DMS53 treated with DMSO at 0.1 percent for 48 hours (cell line): ENCODE measurements at regions not wholly inside any gene's neighbourhood (a gene's known extent, or its start where the extent isn't known, plus 50 kb on each side); places are given as distances from the start of the nearest gene placed in this dataset.

Source experiments
- DNase-seq: peaks from one replicate; lab custom pipeline; 2025; ENCODE audit not compliant: unreplicated experiment; lab: John Stamatoyannopoulos, UW

- no peak for DNase-seq
Measured at GRCh38 chr12:78403681-78404080, 460.9 kb upstream of the SYT1 start.

GRCh38 chr12:78406213-78406612, 458.4 kb upstream of the SYT1 start:
- no peak for DNase-seq

GRCh38 chr12:78406828-78407227, 457.7 kb upstream of the SYT1 start:
- peak; percentile 55 for DNase-seq

GRCh38 chr12:78407722-78408121, 456.9 kb upstream of the SYT1 start:
- DNase-seq = no peak

- DNase-seq = no peak
Measured at GRCh38 chr12:78414071-78414470, 450.5 kb upstream of the SYT1 start.

- no peak for DNase-seq
Measured at GRCh38 chr12:78418919-78419318, 445.7 kb upstream of the SYT1 start.

GRCh38 chr12:78419513-78419912, 445.1 kb upstream of the SYT1 start:
- no peak for DNase-seq

GRCh38 chr12:78420991-78421390, 443.6 kb upstream of the SYT1 start:
- DNase-seq = no peak

GRCh38 chr12:78430551-78430950, 434.0 kb upstream of the SYT1 start:
- DNase-seq = no peak

GRCh38 chr12:78431931-78432330, 432.6 kb upstream of the SYT1 start:
- DNase-seq = no peak

GRCh38 chr12:78439666-78440065, 424.9 kb upstream of the SYT1 start:
- no peak for DNase-seq

- no peak for DNase-seq
Measured at GRCh38 chr12:78441737-78442453, 422.7 kb upstream of the SYT1 start.

- no peak for DNase-seq
Measured at GRCh38 chr12:78442454-78442801, 422.1 kb upstream of the SYT1 start.

- DNase-seq = no peak
Measured at GRCh38 chr12:78446555-78446954, 418.0 kb upstream of the SYT1 start.

GRCh38 chr12:78447373-78447772, 417.2 kb upstream of the SYT1 start:
- DNase-seq = no peak

GRCh38 chr12:78448692-78449091, 415.9 kb upstream of the SYT1 start:
- DNase-seq = peak; percentile 47

GRCh38 chr12:78455991-78456390, 408.6 kb upstream of the SYT1 start:
- DNase-seq = no peak

- DNase-seq = peak; percentile 5
Measured at GRCh38 chr12:78457938-78458337, 406.6 kb upstream of the SYT1 start.

- DNase-seq = peak; percentile 71
Measured at GRCh38 chr12:78470354-78471195, 394.0 kb upstream of the SYT1 start.

- DNase-seq = no peak
Measured at GRCh38 chr12:78473136-78473535, 391.4 kb upstream of the SYT1 start.

- no peak for DNase-seq
Measured at GRCh38 chr12:78473561-78473960, 391.0 kb upstream of the SYT1 start.

GRCh38 chr12:78483767-78484315, 380.7 kb upstream of the SYT1 start:
- DNase-seq = no peak
